ENCODE measurements at regions not wholly inside any gene's neighbourhood (a gene's known extent, or its start where the extent isn't known, plus 50 kb on each side); places are given as distances from the start of the nearest gene placed in this dataset.

DNA sequence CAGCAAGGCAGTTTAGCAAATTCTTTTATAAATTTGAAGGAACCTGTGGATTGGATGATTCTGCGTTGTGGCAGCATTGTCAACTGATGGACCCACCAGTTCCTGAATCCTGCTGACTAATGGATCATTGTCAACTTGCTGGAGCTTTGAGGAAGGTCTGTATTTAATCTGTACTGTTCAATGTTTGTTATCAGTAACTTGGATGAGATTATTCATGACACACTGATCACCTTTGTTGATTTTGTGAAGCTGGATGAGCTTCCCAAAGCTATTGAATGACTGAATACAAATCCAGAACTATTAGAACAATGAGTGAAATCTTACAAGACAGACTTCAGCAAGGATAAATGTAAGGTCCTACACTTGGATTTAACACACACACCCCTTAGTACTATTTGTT is 101.3 kb downstream of the AQP4 start:
- TF ChIP-seq, protein P1, sequence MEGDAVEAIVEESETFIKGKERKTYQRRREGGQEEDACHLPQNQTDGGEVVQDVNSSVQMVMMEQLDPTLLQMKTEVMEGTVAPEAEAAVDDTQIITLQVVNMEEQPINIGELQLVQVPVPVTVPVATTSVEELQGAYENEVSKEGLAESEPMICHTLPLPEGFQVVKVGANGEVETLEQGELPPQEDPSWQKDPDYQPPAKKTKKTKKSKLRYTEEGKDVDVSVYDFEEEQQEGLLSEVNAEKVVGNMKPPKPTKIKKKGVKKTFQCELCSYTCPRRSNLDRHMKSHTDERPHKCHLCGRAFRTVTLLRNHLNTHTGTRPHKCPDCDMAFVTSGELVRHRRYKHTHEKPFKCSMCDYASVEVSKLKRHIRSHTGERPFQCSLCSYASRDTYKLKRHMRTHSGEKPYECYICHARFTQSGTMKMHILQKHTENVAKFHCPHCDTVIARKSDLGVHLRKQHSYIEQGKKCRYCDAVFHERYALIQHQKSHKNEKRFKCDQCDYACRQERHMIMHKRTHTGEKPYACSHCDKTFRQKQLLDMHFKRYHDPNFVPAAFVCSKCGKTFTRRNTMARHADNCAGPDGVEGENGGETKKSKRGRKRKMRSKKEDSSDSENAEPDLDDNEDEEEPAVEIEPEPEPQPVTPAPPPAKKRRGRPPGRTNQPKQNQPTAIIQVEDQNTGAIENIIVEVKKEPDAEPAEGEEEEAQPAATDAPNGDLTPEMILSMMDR (IDR thresholded peaks at IDR 0.05): no peak
- no peak for TF ChIP-seq POLR2AphosphoS5 (IDR thresholded peaks at IDR 0.05)
